ENCODE measurements at regions not wholly inside any gene's neighbourhood (a gene's known extent, or its start where the extent isn't known, plus 50 kb on each side); places are given as distances from the start of the nearest gene placed in this dataset.
"Not testable (repeated sequence)": the region's sequence is repeated elsewhere in the genome, so short reads cannot be mapped to it uniquely, and the experiment has no call there.

DNA sequence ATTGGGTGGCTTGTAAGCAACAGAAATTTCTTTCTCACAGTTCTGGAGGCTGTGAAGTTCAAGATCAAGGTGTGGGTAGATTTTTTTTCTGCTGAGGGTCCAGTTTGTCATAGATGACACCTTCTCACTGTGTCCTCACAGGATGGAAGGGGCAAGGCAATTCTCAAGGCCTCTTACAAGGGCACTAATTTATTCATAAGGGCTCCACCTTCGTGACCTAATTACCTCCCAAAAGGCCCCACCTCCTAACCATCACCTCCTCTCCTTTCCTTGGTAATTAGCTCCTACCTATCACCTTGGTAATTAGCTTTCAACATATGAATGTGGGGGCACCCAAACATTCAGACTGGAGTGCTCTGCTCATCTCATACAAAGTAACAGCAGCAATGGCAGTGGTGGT lies 92.3 kb upstream of the CD44 start:
- no peak for DNase-seq (ENCODE audit: low spot score)
- intact Hi-C loops (cut with DNase I): no loop called here

DNA sequence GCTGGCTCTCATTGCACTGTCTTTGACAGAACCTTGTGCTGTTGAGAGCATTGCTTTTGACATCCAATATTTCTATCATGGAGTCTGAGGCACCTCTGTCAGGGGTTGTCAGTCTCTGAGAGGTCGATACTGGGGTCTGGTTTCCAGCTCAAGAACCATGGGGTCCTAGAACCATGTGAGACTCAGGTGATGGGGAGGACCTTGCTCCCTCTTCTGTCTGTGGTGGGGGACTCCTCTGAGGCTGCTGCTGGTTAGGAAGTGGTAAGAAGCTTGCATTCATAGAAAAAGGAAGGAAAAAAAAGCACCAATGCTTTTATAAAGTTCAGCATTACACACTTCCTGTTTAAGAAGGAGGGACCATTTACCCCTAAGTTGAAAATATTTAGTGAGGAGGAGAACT lies 91.8 kb upstream of the CD44 start:
- intact Hi-C loops (cut with DNase I): no loop called here

GRCh38 chr11:35047769-35048168 lies 91.2 kb upstream of the CD44 start:
- intact Hi-C loops (cut with DNase I): no loop called here
- no peak for DNase-seq (ENCODE audit: low spot score)

More for the DNA sequence above, 91.8 kb upstream of the CD44 start:
- DNase-seq (ENCODE audit: low spot score): no peak

DNA sequence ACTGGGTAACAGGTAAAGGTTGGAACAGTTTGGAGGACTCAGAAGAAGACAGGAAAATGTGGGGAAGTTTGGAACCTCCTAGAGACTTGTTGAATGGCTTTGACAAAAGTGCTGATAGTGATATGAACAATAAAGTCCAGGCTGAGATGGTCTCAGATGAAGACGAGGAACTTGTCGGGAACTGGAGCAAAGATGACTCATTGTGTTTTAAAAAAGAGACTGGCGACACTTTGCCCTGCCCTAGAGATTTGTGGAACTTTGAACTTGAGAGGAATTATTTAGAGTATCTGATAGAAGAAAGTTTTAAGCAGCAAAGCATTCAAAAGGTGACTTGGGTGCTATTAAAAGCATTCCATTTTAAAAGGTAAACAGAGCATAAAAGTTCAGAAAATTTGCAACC lies 90.6 kb upstream of the CD44 start:
- DNase-seq (ENCODE audit: low spot score); intact Hi-C loops (cut with DNase I): not testable (repeated sequence)

GRCh38 chr11:35049859-35050531 lies 89.0 kb upstream of the CD44 start:
- intact Hi-C loops (cut with DNase I): no loop called here
- no peak for DNase-seq (ENCODE audit: low spot score)

DNA sequence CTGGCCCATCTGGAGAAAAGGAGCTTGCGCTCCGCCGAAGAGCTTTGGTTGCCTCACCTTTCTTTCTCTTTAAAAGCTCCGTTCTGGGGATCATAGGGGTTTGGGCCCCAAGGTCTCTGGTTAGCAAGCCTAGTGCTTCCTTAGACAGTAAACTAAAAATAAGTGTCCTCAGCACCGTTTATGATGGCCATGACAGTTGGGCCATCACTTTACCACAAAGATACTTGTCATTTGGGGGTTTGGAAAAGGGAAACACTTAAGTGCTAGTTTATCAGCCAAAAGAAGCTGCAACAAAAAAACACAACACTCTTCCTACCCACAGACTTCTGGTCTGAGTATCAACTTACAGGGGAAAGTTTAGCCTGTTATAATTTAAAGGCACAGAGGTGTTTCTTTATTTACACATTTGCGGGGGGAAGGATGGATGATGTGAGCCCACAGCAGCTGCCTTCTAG lies 88.4 kb upstream of the CD44 start:
- intact Hi-C loops (cut with DNase I): no loop called here

GRCh38 chr11:35056391-35057093 lies 82.4 kb upstream of the CD44 start:
- no peak for DNase-seq (ENCODE audit: low spot score)
- intact Hi-C loops (cut with DNase I): no loop called here

More for the DNA sequence above, 88.4 kb upstream of the CD44 start:
- no peak for DNase-seq (ENCODE audit: low spot score)

- DNase-seq (ENCODE audit: low spot score): no peak
- intact Hi-C loops (cut with DNase I): no loop called here
Measured at GRCh38 chr11:35057926-35058668, 80.9 kb upstream of the CD44 start.

DNA sequence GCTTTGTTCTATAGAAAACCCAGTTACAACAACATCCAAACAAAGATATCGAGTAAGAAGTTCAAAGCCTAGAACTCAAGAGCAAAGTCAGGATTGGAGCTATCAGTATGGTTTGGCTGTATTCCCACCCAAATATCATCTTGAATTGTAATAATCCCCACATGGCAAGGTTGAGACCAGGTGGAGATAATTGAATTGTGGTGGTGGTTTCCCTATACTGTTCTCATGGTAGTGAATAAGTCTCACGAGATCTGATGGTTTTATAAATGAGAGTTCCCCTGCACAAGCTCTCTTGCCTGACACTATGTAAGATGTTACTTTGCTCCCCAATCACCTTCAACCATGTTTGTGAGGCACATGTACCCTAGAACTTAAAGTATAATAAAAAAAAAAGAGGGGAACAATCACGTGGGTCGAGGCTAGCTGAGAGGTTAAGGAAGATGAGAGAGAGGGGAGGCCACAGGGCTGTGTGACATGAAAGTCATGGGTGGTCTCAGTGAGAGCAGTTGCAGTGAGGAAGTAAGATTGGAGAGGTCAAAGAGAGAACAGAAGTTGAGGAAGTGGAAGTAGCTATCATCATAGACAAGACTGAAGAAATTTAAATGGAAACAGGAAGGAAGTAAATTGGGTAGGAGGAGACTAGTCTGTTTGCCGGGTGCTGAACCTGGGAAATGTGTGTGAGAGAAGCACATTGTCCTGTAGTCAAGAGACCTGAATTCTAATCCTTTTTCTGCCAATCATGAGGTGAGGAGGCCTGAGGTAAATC lies 80.1 kb upstream of the CD44 start:
- intact Hi-C loops (cut with DNase I): no loop called here

DNA sequence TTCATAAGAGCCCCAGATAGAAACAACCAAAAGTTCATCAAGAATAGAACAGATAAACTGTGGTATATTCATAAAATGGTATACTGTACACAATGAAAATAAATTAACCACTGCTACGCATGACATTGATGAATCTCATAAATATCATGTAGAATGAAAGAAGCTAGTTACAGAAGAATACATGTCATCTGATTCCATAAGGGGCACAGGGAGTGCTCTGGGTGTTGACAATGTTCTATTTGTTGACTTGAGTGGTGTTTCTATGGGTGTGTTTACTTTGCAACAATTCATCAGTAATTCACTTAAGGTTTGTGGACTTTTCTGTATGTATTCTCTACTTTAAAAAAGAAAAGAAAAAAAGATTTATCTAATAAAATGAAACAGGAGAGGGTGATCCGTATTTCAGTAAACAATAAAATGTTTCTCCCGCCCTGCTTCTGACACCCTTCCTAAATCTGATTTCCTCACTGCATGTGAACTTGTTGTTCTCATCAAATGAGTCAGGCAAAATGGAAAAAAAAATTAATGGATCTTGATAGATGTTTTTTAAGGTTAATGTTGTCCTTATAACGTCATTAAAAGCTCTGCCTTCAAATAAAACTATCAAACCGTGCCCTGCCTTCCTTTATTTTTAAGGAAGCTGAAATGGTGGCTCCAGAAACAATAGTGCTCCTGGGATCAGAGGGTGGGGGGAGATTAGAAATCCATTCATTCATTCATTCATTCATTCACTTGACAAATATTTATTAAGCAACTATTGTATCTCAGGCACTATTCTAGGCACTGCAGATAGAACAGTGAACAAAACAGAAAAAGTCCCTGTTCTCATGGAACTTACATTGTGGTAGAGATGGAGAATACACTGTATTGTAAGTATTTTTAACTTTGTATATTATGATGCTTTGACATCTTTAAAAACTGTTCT lies 77.2 kb upstream of the CD44 start:
- no peak for DNase-seq (ENCODE audit: low spot score)
- intact Hi-C loops (cut with DNase I): no loop called here

More for the DNA sequence above, 80.1 kb upstream of the CD44 start:
- no peak for DNase-seq (ENCODE audit: low spot score)

- no peak for DNase-seq (ENCODE audit: low spot score)
- intact Hi-C loops (cut with DNase I): no loop called here
Measured at GRCh38 chr11:35063488-35063931, 75.5 kb upstream of the CD44 start.

- intact Hi-C loops (cut with DNase I): no loop called here
- DNase-seq (ENCODE audit: low spot score): no peak
Measured at GRCh38 chr11:35064114-35064800, 74.7 kb upstream of the CD44 start.

DNA sequence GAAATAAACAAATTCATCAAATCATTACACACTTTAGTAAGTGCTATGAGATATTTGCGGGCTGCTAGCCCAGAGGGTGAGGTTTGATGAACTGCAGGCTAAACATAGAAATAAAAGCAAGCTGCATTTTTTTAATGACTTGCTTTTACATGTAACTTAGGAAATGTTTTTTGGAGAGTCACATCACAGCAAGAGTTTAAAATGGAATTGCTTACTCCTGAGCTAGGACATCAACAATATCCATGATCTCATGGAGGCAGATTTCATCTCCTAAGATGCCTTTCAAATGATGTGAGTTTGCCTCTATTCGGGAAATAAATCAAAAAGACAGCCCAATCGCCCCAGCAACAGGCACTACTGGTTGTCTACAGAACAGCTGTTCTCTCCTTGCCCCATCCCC lies 73.4 kb upstream of the CD44 start:
- DNase-seq (ENCODE audit: low spot score): no peak
- intact Hi-C loops (cut with DNase I): no loop called here

DNA sequence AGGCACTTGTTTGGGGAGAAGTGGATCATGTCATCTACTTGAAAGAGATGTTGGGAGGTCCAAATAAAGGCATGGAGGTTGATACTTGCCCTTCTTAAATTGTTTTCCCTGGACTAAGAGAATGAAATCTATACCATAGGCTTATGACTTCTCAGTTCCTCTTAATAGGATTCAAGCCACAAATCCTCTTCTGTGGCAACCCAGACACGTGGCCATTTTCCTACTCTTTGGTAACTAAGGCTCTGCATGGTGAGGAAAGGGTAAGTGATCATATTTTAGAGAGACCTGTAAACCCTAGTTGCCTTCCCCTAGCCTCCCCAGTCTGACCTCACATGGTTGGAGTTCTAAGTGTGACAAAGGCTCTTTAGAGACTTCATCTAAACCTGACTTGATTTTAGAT lies 72.9 kb upstream of the CD44 start:
- DNase-seq (ENCODE audit: low spot score): no peak
- intact Hi-C loops (cut with DNase I): no loop called here

- intact Hi-C loops (cut with DNase I): no loop called here
- no peak for DNase-seq (ENCODE audit: low spot score)
Measured at GRCh38 chr11:35066783-35067423, 72.1 kb upstream of the CD44 start.

DNA sequence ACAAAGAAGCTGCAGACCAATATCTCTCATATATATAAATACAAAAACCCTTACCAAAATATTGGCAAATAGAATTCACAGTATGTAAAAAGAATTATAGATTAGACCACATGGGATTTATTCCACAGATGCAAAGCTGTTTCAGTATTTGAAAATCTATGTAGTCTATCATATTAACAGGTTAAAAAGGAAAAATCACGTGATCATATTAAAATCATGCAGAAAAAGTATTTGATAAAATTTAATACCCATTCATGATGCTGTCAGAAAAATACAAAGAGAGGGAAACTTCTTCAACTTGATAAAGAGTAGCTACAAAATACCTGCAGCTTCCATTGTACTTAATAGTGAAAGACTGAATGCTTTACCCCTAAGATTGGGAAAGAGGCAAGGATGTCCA lies 67.2 kb upstream of the CD44 start:
- intact Hi-C loops (cut with DNase I): no loop called here
- no peak for DNase-seq (ENCODE audit: low spot score)

DNA sequence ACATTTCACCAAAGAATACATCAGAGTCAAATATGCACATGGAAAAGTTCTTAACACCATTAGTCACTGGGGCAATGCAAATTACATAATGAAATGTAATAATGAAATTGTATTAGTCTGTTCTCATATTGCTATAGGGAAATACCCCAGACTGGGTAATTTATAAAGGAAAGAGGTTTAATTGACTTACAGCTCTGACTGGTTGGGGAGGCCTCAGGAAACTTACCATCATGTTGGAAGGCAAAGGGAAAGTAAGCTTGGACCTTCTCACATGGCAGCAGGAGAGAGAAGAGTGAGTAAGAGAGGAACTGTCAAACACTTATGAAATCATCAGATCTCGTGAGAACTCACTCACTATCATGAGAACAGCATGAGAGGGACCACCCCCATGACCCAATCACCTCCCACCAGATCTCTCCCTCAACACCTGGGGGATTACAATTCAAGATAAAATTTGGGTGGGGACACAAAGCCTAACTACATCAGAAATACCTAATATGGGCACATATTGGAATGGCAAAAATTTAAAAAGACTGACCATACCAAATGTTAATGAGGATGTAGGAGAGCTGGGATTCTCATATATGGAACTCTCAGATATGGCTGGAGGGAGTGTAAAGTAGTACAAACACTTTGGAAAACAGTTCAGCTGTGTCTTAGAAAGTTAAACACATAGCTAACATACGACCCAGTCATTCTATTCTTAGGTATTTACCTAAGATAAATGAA lies 65.1 kb upstream of the CD44 start:
- intact Hi-C loops (cut with DNase I): no loop called here

More for the DNA sequence above, 65.1 kb upstream of the CD44 start:
- no peak for DNase-seq (ENCODE audit: low spot score)
